IPS DF 4.7 (cell line): ENCODE measurements at regions not wholly inside any gene's neighbourhood (a gene's known extent, or its start where the extent isn't known, plus 50 kb on each side); places are given as distances from the start of the nearest gene placed in this dataset.
"Not testable (repeated sequence)": the region's sequence is repeated elsewhere in the genome, so short reads cannot be mapped to it uniquely, and the experiment has no call there.

ENCODE experiments used
- DNase-seq: peaks from one replicate; pipeline ENCODE4 v3.0.0-alpha.2; 2013; ENCODE audit warnings: low spot score; ENCODE audit errors: extremely low read depth

DNA sequence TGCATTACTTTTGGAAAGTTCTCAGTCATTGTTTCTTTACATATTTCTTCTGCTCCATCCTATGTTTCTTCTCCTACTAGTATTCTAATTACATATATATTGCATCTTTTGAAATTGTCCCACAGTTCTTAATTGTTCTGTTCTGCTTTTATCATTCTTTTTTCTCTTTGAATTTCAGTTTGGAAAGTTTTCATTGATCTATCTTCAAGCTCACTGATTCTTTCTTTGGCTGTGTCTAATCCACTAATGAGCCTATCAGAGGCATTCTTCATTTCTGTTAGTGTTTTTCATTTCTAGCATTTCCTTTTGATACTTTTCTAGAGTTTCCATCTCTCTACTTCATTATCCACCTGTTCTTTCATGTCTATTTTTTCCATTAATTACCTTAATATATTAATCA, 159.0 kb upstream of the KCNJ15 start:
- DNase-seq: no peak

DNA sequence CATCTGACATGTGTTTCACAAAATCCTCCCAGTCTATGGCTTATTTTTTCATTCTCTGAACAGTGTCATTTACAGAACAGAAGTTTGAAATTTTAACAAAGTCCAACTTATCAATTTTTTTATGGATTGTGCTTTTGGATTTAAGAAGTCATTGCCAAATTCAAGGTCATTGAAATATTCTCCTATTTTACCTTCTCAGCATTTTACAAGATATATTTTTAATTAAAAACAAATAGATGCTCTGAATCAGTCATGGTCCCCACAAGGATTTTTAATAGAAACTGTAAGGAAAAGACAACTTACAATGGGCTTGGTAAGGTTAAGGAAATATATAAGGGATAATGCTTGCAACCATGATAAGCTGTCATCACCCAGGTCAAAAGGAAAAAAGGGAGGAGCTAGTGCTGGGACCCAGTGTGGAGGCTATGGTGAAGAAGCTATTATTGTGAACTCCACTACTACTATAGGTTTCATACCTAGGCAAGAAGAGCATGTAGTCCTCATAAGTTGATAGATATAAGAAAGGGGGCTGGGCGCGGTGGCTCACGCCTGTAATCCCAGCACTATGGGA, 144.5 kb upstream of the KCNJ15 start:
- no peak for DNase-seq

DNA sequence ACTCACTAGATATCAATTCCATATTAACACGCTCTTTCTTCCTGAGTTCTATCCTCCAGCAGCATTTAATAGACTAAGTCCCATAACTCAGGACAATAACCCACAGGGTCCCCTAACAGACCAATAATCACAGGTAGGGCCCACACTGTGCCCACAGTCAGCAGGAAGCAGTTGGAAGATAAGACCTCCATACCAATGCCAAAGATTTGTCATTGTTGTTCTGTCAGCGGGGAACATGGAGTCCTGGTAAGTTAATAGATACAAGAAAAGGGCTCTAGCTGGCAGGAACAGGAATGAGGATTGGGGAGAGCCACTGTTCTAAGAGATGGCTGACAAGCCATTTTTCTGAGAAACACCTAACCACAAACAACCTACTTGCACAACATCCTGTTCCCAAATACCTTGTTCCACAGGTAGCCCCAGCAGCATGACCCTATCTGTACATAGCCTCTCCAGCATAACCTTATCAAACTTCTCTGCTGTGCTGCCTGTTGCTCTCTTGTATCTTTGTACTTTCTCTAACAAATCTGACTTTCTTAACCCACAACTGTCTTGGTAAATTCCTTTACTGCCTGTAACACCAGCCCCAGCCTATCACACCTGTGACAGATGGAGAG, 142.0 kb upstream of the KCNJ15 start:
- DNase-seq: no peak

DNA sequence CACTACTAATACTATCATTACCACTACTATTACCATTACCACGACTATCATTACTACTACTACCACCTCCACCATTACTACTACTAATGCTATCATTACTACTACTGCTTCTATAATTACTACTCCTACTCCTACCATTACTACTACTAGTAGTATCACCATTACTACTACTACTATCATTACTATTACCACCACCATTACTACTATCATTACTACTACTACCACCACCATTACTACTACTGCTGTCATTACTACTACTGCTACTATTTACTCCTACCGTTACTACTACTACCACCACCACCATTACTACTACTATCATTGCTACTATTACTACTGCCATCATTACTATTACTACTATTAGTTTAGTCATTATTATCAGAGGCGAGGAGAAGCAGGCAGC, 140.9 kb upstream of the KCNJ15 start:
- no peak for DNase-seq

DNA sequence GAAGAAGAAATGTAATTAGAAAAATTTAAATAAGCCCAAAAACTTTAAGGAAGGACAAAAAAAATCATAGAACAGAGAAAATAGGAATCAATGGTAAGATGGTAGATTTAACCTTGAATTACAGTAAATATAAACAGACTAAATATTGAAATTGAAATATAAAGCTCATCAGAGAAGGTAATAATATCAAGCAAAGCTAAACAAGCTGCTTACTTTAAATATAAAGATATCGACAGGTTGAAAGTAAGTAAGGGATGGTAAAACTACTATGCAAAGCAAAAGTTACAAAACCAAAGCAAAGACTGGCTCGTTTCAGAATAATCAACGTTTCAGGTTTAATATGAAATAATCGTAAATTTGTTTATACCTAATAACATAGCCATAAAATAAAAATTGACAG, 137.0 kb upstream of the KCNJ15 start:
- DNase-seq: no peak

DNA sequence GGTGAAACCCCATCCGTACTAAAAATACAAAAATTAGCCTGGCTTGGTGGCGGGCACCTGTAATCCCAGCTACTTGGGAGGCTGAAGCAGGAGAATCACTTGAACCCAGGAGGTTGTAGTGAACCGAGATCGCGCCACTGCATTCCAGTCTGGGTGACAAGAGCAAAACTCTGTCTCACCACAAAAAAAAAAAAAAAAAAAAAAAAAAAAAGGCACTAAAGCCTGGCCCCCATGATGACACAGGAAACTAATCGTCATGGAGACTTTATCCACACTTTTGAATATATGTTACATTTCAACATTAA, 136.2 kb upstream of the KCNJ15 start:
- DNase-seq: not testable (repeated sequence)

DNA sequence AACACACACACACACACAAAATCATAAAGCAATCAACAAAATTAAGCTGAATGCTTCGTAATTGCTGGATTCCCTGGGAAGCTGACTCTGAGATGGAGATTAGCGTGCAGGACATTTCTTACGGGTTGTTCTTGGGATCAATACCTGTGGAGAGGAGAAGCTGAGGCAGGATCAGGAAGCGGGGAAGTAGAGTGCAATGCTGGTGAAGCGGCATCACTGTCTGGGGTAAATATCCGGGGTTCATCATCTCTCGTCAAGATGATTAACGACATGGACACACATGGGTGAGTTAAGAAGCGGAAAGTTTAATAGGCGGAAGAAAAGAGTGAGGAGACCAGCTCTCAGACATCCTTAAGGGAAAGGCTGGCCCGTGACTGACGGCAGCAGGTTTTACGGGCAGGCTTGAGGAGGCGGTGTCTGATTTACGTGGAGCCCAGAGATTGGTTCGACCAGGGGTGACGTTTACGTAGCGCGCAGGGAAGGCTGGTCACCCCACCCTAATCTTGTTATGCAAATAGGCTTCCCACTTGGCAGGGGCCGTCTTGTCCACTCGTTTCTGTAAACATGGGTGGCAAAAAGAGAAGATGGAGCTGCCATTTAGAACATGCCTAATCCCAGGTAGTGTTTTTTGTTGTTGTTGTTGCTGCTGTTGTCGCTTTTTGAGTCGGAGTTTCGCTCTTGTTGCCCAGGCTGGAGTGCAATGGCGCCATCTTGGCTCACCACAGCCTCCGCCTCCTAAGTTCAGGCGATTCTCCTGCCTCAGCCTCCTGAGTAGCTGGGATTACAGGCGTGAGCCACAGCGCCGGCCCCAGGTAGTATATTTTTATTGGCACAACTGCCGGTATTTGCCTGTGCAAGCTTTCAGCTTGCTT, 135.6 kb upstream of the KCNJ15 start:
- DNase-seq: no peak

DNA sequence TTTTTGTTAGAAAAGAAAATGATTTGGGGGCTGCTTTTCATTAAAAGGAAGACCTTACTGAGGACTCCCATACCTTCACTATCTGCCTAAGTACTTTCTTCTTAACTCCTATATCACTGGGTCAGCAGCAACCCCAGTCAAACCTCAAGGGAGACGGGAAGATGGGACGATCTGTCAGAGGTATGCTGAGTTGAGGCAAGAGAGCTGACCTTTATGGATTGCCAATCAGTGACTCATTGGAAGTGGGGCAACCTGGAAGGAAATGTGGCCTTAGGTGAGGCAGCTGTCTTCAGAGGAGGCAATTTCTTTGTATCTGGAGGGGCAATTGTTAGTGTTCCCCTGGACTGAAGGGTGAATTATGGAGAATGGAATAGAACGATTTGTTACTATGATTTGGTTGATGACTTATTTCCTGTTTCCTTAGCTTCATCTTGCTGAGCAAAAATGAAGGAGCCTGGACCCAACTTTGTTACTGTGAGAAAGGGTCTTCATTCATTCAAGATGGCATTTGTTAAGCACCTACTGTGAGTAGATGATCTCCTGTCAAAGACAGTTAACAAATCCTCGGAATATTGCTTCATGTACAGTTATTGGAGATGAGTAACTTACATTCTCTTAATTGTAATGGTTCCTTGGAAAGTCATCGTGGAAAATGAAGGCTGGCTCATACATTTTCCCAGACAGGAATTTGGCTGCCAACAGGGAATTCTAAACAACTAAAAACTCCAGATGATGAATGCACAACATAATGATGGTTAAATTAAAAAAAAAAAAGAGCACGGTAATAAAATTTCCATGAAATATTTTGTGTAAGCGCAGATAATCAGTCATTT, 134.7 kb upstream of the KCNJ15 start:
- DNase-seq: no peak

DNA sequence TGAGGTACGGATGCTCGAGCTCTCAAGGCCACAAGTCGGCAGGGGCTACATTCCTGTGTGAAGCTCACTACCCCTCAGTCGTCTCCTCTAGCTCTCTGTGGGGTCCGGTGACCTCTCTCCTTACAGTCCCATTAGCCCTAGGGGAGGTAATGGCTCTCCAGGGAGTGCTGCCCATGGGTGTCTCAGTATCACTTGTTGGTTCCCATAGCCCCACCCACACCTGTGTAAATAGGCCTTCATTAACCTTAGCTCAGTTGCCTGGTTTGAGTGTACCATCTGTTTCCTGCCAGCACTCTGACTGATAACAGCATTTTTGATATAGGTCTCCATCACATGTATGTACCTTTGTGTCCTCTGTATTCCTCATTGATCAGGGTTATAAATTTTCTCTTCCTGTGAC, 133.2 kb upstream of the KCNJ15 start:
- no peak for DNase-seq

DNA sequence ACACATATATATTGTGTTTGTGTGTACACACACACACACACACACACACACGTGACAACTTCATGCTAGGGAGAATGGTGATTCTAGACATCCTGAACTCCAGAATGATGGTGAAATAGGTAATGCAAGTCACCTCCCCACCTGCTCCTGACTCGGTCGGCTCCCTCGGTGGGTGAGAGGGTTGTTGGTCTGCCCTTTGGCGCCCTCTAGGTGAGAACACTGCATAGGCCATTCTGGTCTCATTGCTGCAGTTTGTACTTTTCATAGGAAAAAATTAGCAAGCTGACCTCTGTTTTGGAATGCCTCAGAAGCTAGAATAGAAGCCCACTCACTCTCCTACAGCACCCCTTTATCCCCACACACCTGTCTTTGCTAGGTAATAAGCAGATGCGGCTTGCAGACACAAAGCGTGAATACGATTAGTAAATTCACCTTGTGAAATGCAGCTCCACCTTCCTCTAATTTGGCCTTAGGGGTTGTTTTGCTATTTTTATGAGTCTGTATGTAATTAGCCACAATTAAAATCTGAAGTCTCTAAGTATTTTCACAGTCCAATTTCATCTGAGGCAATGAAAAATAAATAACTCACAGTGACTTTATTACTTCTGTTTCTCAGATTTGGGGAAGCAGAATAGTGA, 130.0 kb upstream of the KCNJ15 start:
- peak; percentile 41 for DNase-seq

DNA sequence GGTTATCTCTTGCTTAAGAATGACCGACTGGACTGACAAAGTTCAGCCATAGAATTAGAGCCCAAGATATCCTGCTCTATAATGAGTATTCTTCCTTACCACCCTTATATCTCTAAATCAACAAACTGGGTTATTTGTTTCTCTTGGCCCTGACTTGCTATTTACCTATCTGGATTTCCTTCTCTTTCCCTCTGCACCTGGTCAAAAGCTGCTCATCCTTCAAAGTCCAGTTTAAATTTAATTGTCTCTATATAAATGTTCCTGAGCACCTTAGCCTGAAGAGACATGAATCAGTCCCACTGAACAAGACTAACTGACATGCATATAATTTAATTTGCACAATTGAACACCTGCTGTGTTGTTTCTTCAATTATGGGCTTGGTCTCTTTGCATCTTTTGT, 127.1 kb upstream of the KCNJ15 start:
- DNase-seq: no peak

DNA sequence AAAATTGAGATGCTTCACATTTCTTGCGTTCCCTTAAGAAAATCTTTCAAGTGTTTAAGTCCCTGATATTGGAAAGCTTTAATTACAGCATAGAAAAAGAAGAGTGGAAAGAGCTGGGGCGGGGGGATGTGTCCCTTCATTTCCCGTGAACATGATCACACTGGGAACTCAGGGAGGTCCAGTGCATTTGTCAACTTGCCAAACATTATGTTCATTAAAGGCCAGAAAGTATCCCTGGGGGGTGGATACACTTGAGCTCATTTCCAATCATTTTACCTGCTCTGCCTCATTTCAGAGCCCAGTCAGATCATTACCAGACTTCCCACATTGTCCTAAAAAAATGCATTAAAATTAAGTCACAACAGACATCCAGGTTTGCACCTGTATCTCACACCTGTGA, 123.6 kb upstream of the KCNJ15 start:
- no peak for DNase-seq

DNA sequence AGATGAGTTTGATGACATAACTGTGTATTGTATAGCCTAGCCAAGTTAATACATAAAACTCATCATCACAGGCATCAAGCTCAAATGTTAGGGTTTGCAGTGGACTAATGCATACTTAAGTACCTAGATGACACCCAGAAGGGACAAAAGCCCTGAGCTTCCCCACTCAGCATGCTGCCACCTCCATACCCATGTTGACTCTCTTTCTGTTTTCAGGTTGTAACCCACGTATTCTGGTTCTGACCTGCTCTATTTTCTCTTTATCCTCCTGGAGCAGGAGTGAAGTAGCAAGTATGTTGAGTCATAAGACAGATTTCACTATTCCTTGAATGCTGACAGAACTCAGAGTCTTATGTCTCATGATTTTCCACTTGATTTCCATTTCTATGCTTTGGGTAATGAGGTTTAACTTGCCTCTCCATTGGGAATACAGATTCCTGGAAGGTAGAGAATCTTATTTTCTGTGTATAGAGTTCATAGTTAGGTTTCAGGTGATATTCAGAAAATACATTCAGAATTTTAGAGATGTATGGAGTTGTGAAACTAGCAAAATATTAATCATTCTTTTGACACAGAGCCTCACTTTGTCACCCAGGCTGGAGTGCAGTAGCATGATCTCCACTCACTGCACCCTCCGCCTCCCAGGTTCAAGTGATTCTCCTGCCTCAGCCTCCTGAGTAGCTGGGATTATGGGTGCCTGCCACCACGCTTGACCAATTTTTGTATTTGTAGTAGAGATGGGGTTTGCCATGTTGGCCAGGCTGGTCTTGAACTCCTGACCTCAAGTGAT, 122.5 kb upstream of the KCNJ15 start:
- no peak for DNase-seq

DNA sequence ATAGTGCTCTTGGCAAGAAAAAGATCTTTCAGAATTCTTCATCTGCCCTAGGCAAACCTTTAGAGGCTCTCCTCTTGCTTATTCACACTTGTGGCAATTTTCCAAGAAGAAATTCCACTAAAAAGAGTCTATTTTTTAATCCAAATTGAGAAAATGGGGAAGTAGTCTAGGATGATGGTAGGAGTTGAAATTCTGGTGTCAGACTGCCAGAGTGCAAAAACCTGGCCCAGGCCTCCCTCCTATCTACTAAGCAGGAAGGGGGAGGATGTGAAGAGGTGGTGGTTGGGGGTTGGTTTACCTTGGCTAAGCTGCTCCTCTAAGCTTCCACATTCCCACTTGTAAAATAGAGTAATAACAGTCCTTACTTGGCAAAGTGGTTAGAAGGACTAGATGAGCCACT, 120.6 kb upstream of the KCNJ15 start:
- no peak for DNase-seq

DNA sequence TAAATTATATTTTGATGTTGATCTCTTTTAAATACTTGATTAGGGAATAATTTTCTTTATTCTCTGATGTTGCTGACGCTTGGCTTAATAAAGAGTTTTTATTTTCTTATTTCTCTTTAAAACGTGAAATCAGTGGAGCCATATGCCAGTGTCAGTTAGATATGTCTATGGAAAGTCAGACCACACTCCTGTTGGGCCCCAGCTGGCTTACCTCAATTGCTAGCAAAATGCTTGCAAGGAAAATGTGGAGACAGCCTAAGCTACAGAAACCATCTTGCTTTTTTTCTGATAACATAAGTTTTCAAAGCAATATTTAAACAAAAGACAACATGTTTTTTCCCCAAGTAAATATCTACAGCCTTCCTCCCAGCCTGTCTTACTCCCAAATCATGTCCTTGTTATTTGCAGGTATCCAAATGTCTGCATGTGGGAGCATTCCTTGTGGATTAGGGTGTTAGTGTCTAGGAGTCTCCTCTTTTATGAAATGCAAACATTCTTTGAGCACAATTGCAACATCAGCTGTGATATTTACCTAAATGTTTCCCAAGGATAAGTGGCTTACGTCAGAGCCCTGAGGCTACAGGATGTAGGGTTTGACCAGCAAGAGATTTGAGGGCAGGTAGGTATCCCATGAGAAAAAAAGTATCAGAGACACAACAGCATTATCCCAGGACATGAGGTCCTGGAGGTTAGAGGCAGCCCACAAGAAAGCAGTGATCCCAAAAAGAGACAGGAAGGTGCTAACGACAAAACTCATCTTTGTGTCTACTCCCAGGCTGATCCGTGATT, 117.2 kb upstream of the KCNJ15 start:
- DNase-seq: no peak

DNA sequence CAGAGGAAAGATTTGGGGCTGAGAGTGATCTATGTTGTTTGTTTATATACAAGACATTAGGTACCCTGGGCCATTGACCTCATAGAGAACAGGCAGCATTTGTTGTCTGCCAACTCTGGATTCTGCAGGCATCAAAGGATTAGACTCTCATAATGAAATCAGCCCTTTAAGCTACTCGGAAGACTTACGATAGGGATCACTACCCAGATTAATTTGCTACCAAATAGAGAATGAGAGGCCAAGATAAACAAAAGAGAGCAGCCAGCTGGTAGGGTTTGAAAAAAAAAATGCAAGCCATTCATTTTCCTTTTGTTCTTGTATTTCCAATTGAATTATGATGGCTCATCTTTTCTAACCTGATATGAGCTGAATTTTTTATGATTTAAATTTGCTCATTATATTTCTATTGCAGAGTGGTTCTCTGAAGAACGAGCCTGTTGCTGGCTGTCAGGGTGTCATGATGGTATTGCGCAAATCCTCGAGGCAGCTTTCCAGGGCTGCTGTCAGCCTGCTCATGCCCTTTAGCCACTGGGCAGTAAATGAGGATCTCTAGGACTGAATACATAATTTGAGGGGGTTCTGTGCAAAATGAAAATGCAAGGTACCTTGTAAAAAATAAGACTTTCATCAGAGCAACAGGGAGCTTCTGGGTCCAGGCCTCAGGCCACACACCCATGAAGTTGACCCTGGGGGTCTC, 116.4 kb upstream of the KCNJ15 start:
- DNase-seq: no peak

DNA sequence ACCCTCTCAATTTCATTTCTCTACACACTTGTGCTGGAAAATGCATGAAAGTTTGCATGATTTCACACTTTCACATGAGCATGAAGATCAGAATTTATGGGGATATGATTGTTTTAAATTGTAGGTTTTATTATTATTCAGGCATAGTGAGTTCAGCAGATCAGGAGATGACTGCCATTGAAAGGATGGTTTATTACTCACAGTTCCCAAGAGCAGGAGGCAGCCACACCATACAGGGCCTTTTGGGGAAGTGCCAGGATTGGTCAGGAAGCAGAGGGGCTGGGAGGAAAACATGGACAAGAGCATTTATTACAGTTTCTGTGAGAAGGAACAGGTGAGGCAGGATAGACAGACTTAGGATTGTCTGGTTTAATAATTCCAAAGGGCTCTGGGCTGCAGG, 114.6 kb upstream of the KCNJ15 start:
- DNase-seq: no peak

DNA sequence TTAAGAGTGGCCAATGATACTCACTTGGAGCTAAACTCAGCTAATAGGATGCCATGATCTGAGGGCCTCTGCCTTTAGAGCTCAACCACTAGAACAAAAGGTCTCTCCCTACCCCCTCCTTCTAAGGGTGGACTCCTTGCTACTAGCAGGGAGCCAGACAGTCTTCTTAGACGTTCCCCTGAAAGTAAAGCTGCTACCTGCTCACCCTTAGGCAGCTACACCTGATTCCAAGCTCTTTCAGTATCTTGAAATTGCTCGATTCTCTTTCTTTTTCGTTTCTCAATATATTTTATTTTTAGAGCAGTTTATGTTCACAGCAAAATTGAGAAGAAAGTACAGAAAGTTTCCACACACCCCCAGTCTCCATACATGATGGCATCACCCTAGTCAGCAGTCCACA, 112.6 kb upstream of the KCNJ15 start:
- no peak for DNase-seq

DNA sequence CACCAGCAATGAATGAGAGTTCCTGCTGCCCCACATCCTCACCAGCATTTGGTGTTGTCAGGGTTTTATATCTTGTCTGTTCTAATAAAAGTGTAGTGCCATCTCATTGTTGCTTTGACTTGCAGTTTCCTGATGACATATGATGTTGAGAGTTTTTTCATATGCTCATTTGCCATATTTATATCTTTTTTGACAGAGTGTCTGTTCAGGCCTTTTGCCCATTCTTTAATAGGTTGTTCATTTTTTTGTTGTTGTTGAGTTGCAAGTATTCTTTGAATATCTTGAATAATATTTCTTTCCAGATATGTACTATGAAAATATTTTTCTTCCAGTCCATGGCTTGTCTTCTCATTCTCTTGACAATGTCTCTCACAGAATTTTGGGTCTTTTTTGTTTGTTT, 111.7 kb upstream of the KCNJ15 start:
- no peak for DNase-seq
